ENCODE measurements at regions not wholly inside any gene's neighbourhood (a gene's known extent, or its start where the extent isn't known, plus 50 kb on each side); places are given as distances from the start of the nearest gene placed in this dataset.

DNA sequence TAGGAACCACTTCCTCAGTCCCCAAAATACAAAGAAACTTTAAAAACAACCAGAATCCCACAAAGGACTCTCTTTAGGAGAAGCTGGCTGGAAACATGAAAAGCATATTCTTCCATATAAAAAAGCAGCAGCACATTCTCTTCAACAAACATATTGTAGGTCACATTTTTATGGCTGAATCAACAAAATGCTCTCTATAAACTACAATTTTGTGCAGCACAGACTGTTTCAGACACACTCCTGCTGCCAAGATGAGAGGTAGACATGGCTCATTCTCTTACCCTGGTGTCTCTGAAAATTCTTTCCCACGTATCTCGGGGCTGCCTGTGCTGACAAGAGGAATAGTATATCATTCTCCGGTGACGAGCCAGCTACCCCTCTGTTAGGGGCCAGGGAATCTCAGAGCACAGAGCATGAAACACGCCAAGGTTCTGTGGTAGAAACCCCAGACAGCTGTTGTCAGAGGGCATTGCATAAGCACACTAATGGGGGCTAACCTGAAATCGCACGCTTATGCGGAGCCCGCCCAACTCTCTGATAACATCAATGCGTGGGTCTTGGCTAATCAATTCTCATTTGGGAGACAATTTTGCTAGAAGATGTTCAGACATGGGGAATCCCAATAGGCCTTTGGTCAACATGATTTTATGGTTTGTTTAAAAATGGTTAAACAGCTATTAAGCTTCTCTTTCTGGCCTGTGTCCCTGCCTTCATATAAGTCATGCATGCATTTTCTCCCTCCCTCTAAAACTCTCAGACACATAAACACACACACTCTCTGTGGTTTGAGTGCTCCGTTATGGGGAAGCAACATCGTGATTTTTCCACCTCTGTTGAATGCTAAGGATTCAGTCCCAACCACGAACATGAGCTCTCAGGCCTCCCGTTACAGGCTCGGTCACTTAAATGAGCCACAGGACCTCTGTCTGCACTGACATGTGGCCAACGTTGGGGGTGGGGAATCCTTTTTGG lies 177.5 kb downstream of the INO80D start:
- no peak overlapping the region for H3K4me3 Mint-ChIP-seq
- no peak overlapping the region for H3K27ac Mint-ChIP-seq
- H3K27me3 Mint-ChIP-seq (ENCODE audit: low read depth): peaks cover 2% of the 10 kb centered on the region; the same call in 1 of the 2 replicates
- H3K36me3 Mint-ChIP-seq: no peaks in the 10 kb centered on the region
- peaks cover 11% of the 10 kb centered on the region for H3K9me3 Mint-ChIP-seq
- ChIA-PET POLR2A (no interaction called here), CTCF (interaction anchor here (1.8 to 4.7 kb wide), 2 partner anchors 17 to 40 kb away, joined by 6 to 32 read pairs; no protein-coding TSS in a partner anchor)
- no peak for ATAC-seq
- no peak for TF ChIP-seq TEAD4 (CRISPR knock-in tag; IDR thresholded peaks at IDR 0.05)
- TF ChIP-seq NR1H2 (CRISPR knock-in tag; IDR thresholded peaks at IDR 0.05): no peak
- no peak for TF ChIP-seq CREM (CRISPR knock-in tag; IDR thresholded peaks at IDR 0.05)
- no peak for TF ChIP-seq PREB (CRISPR knock-in tag; IDR thresholded peaks at IDR 0.05; ENCODE audit: borderline replicate concordance)
- no peak for TF ChIP-seq ZNF263 (CRISPR knock-in tag; IDR thresholded peaks at IDR 0.05; ENCODE audit: low read depth)
- no peak for TF ChIP-seq ZNF425 (CRISPR knock-in tag; conservative IDR thresholded peaks at IDR 0.05)
- no peak for TF ChIP-seq CREB1 (CRISPR knock-in tag; IDR thresholded peaks at IDR 0.05)
- TF ChIP-seq JUN (CRISPR knock-in tag; IDR thresholded peaks at IDR 0.05): no peak
- no peak for TF ChIP-seq CBFB (CRISPR knock-in tag; IDR thresholded peaks at IDR 0.05; ENCODE audit: low read depth)
- TF ChIP-seq, protein P1, sequence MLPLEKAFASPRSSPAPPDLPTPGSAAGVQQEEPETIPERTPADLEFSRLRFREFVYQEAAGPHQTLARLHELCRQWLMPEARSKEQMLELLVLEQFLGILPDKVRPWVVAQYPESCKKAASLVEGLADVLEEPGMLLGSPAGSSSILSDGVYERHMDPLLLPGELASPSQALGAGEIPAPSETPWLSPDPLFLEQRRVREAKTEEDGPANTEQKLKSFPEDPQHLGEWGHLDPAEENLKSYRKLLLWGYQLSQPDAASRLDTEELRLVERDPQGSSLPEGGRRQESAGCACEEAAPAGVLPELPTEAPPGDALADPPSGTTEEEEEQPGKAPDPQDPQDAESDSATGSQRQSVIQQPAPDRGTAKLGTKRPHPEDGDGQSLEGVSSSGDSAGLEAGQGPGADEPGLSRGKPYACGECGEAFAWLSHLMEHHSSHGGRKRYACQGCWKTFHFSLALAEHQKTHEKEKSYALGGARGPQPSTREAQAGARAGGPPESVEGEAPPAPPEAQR (CRISPR knock-in tag; IDR thresholded peaks at IDR 0.05): no peak
- TF ChIP-seq SOX15 (CRISPR knock-in tag; IDR thresholded peaks at IDR 0.05): no peak
- no peak for TF ChIP-seq ZNF317 (CRISPR knock-in tag; IDR thresholded peaks at IDR 0.05; ENCODE audit: borderline replicate concordance, low read depth)
- no peak for TF ChIP-seq MLX (CRISPR knock-in tag; IDR thresholded peaks at IDR 0.05)
- no peak for TF ChIP-seq MYBL2 (CRISPR knock-in tag; IDR thresholded peaks at IDR 0.05)
- DNase-seq (ENCODE audit: low spot score): no peak
- H3K4me1 Mint-ChIP-seq: no peaks in the 10 kb centered on the region

- POLR2A ChIA-PET: no interaction called here
- H3K4me1 Mint-ChIP-seq: no peaks in the 10 kb centered on the region
- ATAC-seq (no peak), DNase-seq (ENCODE audit: low spot score) (no peak)
- peaks cover 11% of the 10 kb centered on the region for H3K9me3 Mint-ChIP-seq
- TF ChIP-seq, protein P2, sequence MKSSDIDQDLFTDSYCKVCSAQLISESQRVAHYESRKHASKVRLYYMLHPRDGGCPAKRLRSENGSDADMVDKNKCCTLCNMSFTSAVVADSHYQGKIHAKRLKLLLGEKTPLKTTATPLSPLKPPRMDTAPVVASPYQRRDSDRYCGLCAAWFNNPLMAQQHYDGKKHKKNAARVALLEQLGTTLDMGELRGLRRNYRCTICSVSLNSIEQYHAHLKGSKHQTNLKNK (CRISPR knock-in tag; IDR thresholded peaks at IDR 0.05): no peak
- TF ChIP-seq ELF4 (CRISPR knock-in tag; IDR thresholded peaks at IDR 0.05; ENCODE audit: low read depth) (no peak), ZNF423 (CRISPR knock-in tag; IDR thresholded peaks at IDR 0.05) (no peak), RORB (CRISPR knock-in tag; IDR thresholded peaks at IDR 0.05) (no peak), NFYB (CRISPR knock-in tag; conservative IDR thresholded peaks at IDR 0.05; ENCODE audit: low read depth) (no peak), E2F4 (CRISPR knock-in tag; IDR thresholded peaks at IDR 0.05; ENCODE audit: borderline replicate concordance, low read depth) (no peak), MAX (CRISPR knock-in tag; IDR thresholded peaks at IDR 0.05) (no peak)
- TF ChIP-seq, protein P3, sequence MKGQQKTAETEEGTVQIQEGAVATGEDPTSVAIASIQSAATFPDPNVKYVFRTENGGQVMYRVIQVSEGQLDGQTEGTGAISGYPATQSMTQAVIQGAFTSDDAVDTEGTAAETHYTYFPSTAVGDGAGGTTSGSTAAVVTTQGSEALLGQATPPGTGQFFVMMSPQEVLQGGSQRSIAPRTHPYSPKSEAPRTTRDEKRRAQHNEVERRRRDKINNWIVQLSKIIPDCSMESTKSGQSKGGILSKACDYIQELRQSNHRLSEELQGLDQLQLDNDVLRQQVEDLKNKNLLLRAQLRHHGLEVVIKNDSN (CRISPR knock-in tag; IDR thresholded peaks at IDR 0.05): no peak
- peaks cover 2% of the 10 kb centered on the region; the same call in 1 of the 2 replicates for H3K27me3 Mint-ChIP-seq (ENCODE audit: low read depth)
- H3K27ac Mint-ChIP-seq: no peak overlapping the region
- H3K4me3 Mint-ChIP-seq: no peak overlapping the region
- CTCF ChIA-PET: no interaction called here
- H3K36me3 Mint-ChIP-seq: no peaks in the 10 kb centered on the region
Observed at GRCh38 chr2:205906419-205906818, 179.6 kb downstream of the INO80D start.

Measured in WTC11 (cell line).